ENCODE measurements at regions not wholly inside any gene's neighbourhood (a gene's known extent, or its start where the extent isn't known, plus 50 kb on each side); places are given as distances from the start of the nearest gene placed in this dataset.
"Not testable (repeated sequence)": the region's sequence is repeated elsewhere in the genome, so short reads cannot be mapped to it uniquely, and the experiment has no call there.

DNA sequence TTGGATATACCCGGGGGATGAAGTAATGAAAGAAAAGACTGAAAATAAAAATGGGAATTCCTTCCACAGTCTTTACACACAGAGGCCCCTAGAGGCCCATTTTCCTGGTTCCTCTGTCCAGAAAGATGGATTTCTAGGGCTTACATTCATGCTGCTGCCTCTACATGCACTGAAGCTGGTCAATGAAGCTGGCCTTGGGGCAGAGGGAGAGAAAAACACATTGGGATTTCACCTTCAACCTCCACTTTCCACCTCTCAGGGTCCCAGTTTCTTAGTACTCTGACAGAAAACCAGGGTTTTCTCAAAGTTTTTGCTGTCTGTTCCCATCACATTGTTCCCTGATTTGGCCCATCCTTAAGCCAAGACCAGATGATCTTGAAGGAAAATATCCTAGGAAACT is 154.6 kb upstream of the ZSWIM2 start:
- FAIRE-seq (no peak), DNase-seq (ENCODE audit: insufficient read length, low spot score) (no peak)

GRCh38 chr2:187003038-187003554 is 154.1 kb upstream of the ZSWIM2 start:
- DNase-seq (ENCODE audit: insufficient read length, low spot score) = no peak

GRCh38 chr2:187002242-187002641 is 153.3 kb upstream of the ZSWIM2 start:
- FAIRE-seq (no peak), DNase-seq (ENCODE audit: insufficient read length, low spot score) (no peak)

More at GRCh38 chr2:187003038-187003554, 154.1 kb upstream of the ZSWIM2 start:
- no peak for FAIRE-seq

GRCh38 chr2:187001248-187001647 is 152.3 kb upstream of the ZSWIM2 start:
- FAIRE-seq (no peak), DNase-seq (ENCODE audit: insufficient read length, low spot score) (no peak)

DNA sequence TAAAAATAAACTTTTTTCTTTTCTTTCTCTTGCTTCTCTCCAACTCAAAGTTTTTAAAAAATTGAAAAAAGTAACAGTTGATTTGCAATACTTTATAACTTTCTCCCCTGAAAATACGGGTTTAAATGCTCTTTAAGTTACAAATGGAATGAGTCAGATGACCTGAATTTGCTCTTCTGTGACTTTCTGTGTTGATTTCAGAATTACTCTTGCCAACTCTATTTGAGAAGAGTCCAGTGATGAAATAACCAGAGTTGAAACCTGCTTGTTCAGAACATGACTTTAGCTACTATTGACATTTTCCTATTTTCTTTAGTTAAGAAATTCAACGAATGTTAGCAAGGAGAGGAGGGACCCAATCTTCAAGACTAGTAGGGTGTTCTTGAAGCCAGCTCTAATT is 146.1 kb upstream of the ZSWIM2 start:
- DNase-seq (ENCODE audit: insufficient read length, low spot score) = no peak
- no peak for FAIRE-seq

DNA sequence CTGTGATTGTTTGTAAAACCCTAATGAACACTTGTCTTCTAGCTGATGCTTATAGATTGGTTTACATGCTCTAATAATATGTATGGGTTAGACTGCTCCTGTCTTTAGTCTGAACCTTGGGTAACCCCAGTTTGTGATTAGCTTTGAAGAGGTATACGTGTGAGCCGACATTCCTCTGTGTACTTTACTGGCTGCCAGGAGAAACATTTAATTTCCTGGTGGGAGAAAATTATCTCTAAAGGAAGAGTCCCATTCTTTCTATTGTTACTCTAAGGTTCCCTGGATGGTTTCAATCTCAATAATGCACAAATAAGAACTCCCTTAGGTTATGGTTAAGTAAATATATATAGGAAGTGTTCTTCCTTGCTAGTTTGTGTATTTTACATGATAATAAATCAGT is 143.6 kb upstream of the ZSWIM2 start:
- FAIRE-seq (no peak), DNase-seq (ENCODE audit: insufficient read length, low spot score) (no peak)

DNA sequence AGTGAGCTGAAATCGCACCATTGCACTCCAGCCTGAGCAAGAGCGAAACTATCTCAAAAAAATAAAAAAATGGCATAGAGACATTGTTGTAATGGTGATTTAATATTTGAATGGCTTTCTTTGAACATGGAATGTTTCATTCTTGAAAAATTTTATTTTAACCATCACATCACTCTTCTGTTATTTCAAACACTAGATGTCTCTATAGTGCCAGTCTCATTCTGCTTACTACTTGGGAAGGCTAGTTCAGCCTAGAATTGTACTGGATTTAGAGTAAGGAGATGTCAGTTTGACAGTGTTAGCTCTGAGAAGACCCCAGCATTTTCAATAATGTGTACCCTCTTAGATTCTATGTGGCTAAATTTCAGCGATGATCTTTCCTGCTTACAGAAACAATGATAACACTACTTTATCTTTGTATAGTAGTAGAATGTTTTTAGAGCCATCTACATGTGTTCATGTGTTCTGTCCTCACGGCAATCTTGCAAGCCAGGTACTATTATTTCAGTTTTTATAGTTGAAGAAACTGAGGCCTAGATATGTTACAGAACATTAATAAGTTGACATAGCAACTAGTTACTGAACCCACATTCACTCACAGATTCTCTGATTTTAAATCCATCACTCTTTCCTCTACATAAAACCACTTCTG is 142.9 kb upstream of the ZSWIM2 start:
- no peak for FAIRE-seq
- no peak for DNase-seq (ENCODE audit: insufficient read length, low spot score)

DNA sequence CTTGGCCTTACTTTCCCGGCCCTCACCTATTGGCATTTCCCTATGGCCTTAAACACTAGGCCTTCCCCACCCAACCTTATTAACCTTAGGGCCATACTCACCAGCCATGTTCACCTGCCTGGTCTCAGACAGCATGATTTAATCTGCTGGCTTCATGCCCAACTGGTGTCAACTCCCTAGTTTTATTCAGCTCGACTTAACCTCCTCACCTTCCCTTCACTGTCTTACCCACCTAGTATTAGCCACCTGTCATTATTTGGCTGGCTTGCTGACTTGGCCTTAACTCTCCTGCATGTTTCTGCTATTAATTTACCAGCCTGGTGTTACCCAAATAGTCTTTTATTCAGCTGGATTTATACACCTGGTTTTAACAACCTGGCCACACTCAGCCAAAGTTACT is 136.0 kb upstream of the ZSWIM2 start:
- no peak for FAIRE-seq
- DNase-seq (ENCODE audit: insufficient read length, low spot score) = no peak

DNA sequence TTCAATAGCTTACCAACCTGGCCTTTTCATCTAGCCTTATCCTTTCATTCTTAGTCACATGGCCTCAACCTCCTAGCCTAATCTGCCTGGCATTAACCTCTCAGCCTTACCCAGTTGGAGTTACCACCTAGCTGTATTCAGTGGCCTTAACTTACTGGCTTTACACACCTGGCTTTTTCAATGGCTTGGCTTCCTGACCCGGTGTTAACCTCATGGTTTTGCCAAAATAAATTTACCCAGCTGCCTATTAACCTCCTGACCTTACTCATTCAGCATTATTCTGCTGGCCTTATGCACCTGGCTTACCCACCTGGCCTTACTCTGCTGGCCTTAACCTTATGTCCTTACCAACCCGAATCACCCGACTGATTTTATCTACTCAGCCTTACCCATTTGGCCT is 135.5 kb upstream of the ZSWIM2 start:
- FAIRE-seq (no peak), DNase-seq (ENCODE audit: insufficient read length, low spot score) (no peak)

DNA sequence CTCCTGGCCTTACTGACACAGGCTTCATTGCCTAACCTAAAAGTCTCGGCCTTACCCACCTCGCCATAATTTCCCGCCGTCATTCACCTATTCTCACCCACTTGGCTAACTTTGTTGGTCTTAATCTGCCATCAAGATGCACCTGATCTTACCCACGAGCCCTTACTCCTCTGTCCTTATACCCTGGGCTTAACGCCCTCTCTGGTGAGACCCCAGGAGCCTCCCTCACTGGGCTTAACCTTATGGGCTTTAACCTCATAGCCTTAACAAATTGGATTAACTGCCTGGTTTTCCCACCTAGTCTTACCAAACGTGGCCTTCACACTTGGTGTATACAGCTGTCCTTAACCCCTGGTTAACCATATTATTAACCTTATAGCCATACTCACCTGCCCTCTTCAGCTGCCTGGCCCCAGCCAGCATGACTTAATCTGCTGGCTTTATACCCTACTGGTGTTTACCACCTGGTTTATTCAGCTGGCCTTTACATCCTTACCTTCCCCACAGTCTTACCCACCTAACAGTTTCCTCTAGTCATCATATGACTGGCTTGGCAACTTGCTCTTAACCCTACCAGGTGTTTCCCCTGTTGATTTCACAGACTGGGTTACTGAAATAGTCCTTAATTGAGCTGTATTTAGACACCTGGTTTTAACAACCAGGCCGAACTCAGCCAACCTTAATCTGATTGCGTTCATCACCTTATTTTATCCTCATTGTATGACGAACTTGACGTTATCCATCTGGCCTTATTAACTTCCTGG is 132.0 kb upstream of the ZSWIM2 start:
- no peak for FAIRE-seq
- DNase-seq (ENCODE audit: insufficient read length, low spot score) = no peak

DNA sequence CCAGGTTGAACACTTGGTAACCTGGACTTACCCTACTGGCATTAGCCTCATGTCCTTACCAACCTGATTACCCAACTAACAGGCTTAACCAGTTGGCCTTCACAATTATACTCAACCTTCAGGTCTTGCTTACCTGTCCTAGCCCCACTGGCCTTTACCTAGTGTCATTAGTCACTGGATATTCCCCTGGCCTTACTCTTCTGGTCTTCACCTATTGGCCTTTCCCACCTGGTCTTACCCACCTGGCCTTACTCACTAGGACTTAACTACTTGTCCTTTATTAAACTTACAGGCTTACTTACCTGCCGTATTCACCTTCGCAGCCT is 131.1 kb upstream of the ZSWIM2 start:
- DNase-seq (ENCODE audit: insufficient read length, low spot score) (no peak), FAIRE-seq (no peak)

- FAIRE-seq (no peak), DNase-seq (ENCODE audit: insufficient read length, low spot score) (no peak)
Observed at GRCh38 chr2:186979439-186980116, 130.6 kb upstream of the ZSWIM2 start.

- FAIRE-seq (no peak), DNase-seq (ENCODE audit: insufficient read length, low spot score) (no peak)
Observed at GRCh38 chr2:186977433-186978045, 128.6 kb upstream of the ZSWIM2 start.

- FAIRE-seq (no peak), DNase-seq (ENCODE audit: insufficient read length, low spot score) (no peak)
Observed at GRCh38 chr2:186976329-186976728, 127.4 kb upstream of the ZSWIM2 start.

DNA sequence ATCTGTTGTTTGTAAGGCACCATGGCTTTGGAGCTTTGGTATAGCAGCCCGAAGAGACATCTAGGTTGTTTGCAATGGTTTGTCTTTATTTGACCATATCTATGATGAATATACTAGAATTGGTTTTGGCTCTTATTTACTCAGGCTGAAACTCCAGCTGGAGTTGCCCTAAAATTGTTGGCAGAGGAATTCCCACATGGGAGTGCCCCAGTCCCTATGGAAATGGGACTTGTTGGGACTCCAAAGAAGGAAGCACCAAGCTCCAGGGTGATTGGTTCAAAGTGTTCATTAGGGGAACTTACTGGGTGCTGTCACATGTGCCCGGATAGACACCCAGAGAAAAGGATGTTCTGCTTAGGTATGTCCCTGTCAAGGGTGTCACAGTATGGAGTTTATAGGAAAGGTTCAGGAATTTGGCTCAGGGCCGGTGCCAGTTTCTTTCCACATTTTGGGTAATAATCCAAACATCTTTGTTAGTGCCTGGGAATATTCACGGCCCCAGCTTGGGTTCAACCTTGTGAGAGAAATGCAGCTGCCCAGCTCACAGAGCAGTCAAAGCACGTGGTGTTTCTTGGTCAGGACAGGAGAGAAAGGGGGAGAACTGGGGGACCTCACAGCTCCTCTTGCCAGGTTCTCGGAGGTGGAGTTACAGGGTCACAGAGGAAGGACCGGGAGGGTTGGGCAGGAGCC is 123.5 kb upstream of the ZSWIM2 start:
- DNase-seq (ENCODE audit: insufficient read length, low spot score) = no peak
- FAIRE-seq = no peak

DNA sequence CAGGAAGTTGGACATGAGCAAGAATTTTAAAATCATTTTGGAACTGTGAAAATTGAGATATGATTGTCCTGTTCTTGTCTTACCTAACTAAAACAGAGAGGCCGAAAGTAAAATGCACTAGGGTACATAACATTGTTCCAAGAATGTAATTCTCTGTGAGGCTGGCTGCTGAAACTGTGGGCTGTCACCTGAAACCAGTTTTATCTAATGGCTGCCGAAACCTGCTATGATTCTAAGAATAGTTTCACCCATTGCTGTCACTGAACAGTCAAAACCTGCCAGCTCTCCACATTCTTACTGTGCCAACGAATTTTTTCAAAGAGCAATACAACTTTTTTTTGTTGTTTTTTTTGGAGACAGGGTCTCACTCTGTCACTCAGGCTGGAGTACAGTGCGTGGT is 119.3 kb upstream of the ZSWIM2 start:
- FAIRE-seq (no peak), DNase-seq (ENCODE audit: insufficient read length, low spot score) (no peak)

GRCh38 chr2:186966015-186966414 is 117.0 kb upstream of the ZSWIM2 start:
- FAIRE-seq = no peak
- DNase-seq (ENCODE audit: insufficient read length, low spot score) = no peak

DNA sequence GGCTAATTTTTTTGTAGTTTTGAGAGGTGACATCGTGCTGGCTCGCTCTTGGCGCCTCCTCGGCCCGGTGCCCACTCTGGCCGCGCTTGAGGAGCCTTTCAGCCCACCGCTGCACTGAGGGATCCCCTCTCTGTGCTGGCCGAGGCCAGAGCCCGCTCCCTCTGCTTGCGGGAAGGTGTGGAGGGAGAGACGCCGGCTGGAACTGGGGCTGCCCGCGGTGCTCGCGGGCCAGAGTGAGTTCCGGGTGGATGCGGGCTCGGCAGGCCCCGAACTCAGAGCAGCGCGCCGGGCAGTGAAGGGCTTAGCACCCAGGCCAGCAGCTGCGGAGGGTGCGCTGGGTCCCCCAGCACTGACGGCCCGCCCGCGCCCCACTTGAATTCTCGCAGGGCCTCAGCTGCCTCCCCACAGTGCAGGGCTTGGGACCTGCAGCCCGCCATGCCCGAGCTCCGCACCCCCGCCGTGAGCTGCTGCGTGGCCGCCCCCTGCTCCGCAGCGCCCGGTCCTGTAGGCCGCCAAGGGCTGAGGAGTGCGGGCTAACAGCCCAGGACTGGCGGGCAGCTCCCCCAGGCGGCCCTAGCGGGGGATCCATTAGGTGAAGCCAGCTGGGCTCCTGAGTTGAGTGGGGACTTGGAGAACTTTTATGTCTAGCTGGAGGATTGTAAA is 113.2 kb upstream of the ZSWIM2 start:
- FAIRE-seq (no peak), DNase-seq (ENCODE audit: insufficient read length, low spot score) (no peak)

DNA sequence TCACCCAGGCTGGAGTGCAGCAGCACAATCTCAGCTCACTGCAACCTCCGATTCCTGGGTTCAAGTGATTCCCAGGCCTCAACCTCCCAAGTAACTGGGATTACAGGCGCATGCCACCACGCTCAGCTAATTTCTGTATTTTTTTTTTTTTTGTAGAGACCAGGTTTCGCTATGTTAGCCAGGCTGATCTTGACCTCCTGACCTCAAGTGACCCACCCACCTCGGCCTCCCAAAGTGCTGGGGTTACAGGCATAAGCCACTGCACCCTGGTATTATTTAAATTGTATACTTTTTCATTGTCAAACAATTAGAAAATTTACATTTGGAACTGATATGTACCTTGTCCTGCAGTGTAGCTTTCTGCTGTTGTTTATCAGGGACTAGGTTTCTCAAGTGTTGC is 111.3 kb upstream of the ZSWIM2 start:
- not testable (repeated sequence) for FAIRE-seq; DNase-seq (ENCODE audit: insufficient read length, low spot score)

DNA sequence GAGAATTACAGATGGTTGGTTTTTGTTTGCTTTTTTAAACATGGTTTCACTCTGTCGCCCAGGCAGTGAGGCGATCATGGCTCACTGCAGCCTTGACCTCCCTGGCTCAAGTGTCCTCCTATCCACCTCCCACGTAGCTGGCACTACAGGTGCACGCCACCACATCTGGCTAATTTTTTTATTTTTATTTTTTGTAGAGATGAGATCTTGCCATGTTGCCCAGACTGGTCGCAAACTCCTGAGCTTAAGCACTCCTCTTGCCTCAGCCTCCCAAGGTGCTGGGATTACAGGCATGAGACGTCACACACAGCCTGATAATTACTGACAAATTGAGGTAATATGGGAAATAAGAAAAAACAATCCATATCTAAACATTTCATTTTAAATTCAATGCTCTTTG is 110.5 kb upstream of the ZSWIM2 start:
- no peak for DNase-seq (ENCODE audit: insufficient read length, low spot score)
- FAIRE-seq = no peak
